Astrocyte (in vitro differentiated cells and primary cell): ENCODE measurements at regions not wholly inside any gene's neighbourhood (a gene's known extent, or its start where the extent isn't known, plus 50 kb on each side); places are given as distances from the start of the nearest gene placed in this dataset.

Source experiments
- DNase-seq: peaks from one replicate; pipeline ENCODE4 v3.0.0-alpha.2; 2010; ENCODE audit warnings: low read depth
- FAIRE-seq: peaks from 2 replicates; lab custom pipeline; 2011; peaks lifted over from hg19 to GRCh38; lab: Jason Lieb, UNC
- H2AFZ ChIP-seq: 2 replicates; pipeline ENCODE4 v1.6.0; 2012; ENCODE audit warnings: low read depth, low read length, inconsistent platforms
- H3K27ac ChIP-seq: 2 replicates; pipeline ENCODE4 v1.5.1; 2011; ENCODE audit warnings: low read depth, low read length, inconsistent platforms
- H3K27me3 ChIP-seq: 2 replicates; pipeline ENCODE4 v1.6.0; 2011; ENCODE audit warnings: low read length, inconsistent platforms; ENCODE audit not compliant: insufficient read depth
- H3K36me3 ChIP-seq: 2 replicates; pipeline ENCODE4 v1.5.1; 2011; ENCODE audit warnings: low read length, inconsistent platforms; ENCODE audit not compliant: insufficient read depth
- H3K4me1 ChIP-seq: 2 replicates; pipeline ENCODE4 v1.5.1; 2011; ENCODE audit warnings: low read length, inconsistent platforms; ENCODE audit not compliant: insufficient read depth
- H3K4me2 ChIP-seq: 2 replicates; pipeline ENCODE4 v1.6.0; 2012; ENCODE audit warnings: low read length, inconsistent platforms
- H3K4me3 ChIP-seq: 2 replicates; pipeline ENCODE4 v1.5.1; 2011; ENCODE audit warnings: low read depth, mild to moderate bottlenecking, low read length, inconsistent platforms; ENCODE audit not compliant: insufficient read depth
- H3K79me2 ChIP-seq: 2 replicates; pipeline ENCODE4 v1.6.0; 2012; ENCODE audit warnings: mild to moderate bottlenecking, low read length, inconsistent platforms; ENCODE audit not compliant: insufficient read depth
- H3K9ac ChIP-seq: 2 replicates; pipeline ENCODE4 v1.6.0; 2012; ENCODE audit warnings: mild to moderate bottlenecking, low read length, inconsistent platforms
- H3K9me3 ChIP-seq: 2 replicates; pipeline ENCODE4 v1.5.1; 2012; ENCODE audit warnings: low read depth, mild to moderate bottlenecking, low read length, inconsistent platforms; ENCODE audit not compliant: insufficient read depth
- H4K20me1 ChIP-seq: 2 replicates; pipeline ENCODE4 v1.6.0; 2012; ENCODE audit warnings: low read length, inconsistent platforms; ENCODE audit not compliant: insufficient read depth
- H3K27ac Mint-ChIP-seq: one replicate; pipeline ENCODE4 v1.8.0; 2021; ENCODE audit warnings: mild to moderate bottlenecking, mixed read lengths; ENCODE audit not compliant: unreplicated experiment
- H3K27me3 Mint-ChIP-seq: one replicate; pipeline ENCODE4 v1.8.0; 2021; ENCODE audit warnings: low read depth, mixed read lengths; ENCODE audit not compliant: unreplicated experiment
- H3K36me3 Mint-ChIP-seq: one replicate; pipeline ENCODE4 v1.8.0; 2021; ENCODE audit warnings: low read depth, mixed read lengths; ENCODE audit not compliant: unreplicated experiment
- H3K4me1 Mint-ChIP-seq: one replicate; pipeline ENCODE4 v1.8.0; 2021; ENCODE audit warnings: low read depth, mixed read lengths; ENCODE audit not compliant: unreplicated experiment
- H3K4me3 Mint-ChIP-seq: one replicate; pipeline ENCODE4 v1.8.0; 2021; ENCODE audit warnings: mild to moderate bottlenecking, moderate library complexity, mixed read lengths; ENCODE audit not compliant: unreplicated experiment
- H3K9me3 Mint-ChIP-seq: one replicate; pipeline ENCODE4 v1.8.0; 2021; ENCODE audit warnings: mild to moderate bottlenecking, mixed read lengths; ENCODE audit not compliant: unreplicated experiment
- CTCF ChIP-seq: IDR thresholded peaks from 2 replicates; pipeline ENCODE4 v1.5.1; 2011; ENCODE audit warnings: low read depth, mild to moderate bottlenecking, inconsistent platforms, low read length, moderate library complexity; ENCODE audit not compliant: insufficient read depth
- EZH2 ChIP-seq: IDR thresholded peaks from 2 replicates; pipeline ENCODE4 v1.6.1; 2012; ENCODE audit warnings: mild to moderate bottlenecking, low read length, inconsistent platforms; ENCODE audit not compliant: insufficient read depth

- no peaks in the 10 kb centered on the region for H3K36me3 Mint-ChIP-seq
- TF ChIP-seq CTCF: no peak
- no peak for TF ChIP-seq EZH2
- Histone ChIP-seq H3K9me3 (no peaks in the 10 kb centered on the region), H3K27ac (no peak overlapping the region), H3K4me2 (peak overlapping the region; percentile 3), H3K27me3 (no peaks in the 10 kb centered on the region), H3K79me2 (no peaks in the 10 kb centered on the region), H4K20me1 (no peaks in the 10 kb centered on the region), H3K9ac (no peak overlapping the region), H3K4me1 (peaks cover 35% of the 10 kb centered on the region), H3K36me3 (no peaks in the 10 kb centered on the region), H2AFZ (peak overlapping the region; percentile 58), H3K4me3 (no peak overlapping the region)
- H3K4me3 Mint-ChIP-seq: no peak overlapping the region
- H3K27me3 Mint-ChIP-seq: no peaks in the 10 kb centered on the region
- no peak overlapping the region for H3K27ac Mint-ChIP-seq
- DNase-seq: no peak
- peaks cover 26% of the 10 kb centered on the region for H3K4me1 Mint-ChIP-seq
- FAIRE-seq: no peak
- H3K9me3 Mint-ChIP-seq: peaks cover 5% of the 10 kb centered on the region
Observed at GRCh38 chr11:13205486-13205885, 72.1 kb upstream of the BMAL1 start.

- no peak overlapping the region for H3K4me3 ChIP-seq
- TF ChIP-seq EZH2: no peak
- TF ChIP-seq CTCF: no peak
- Mint-ChIP-seq H3K4me1 (peaks cover 26% of the 10 kb centered on the region), H3K4me3 (no peak overlapping the region), H3K9me3 (peaks cover under 1% of the 10 kb centered on the region), H3K27me3 (no peaks in the 10 kb centered on the region), H3K36me3 (no peaks in the 10 kb centered on the region), H3K27ac (no peak overlapping the region)
- peaks cover 35% of the 10 kb centered on the region for H3K4me1 ChIP-seq
- no peak overlapping the region for H3K4me2 ChIP-seq
- H3K36me3 ChIP-seq: no peaks in the 10 kb centered on the region
- no peak for FAIRE-seq
- H3K27ac ChIP-seq: peak overlapping the region; percentile 2
- no peaks in the 10 kb centered on the region for H3K27me3 ChIP-seq
- H3K79me2 ChIP-seq: no peaks in the 10 kb centered on the region
- no peak overlapping the region for H3K9ac ChIP-seq
- H4K20me1 ChIP-seq: no peaks in the 10 kb centered on the region
- peak overlapping the region; percentile 58 for H2AFZ ChIP-seq
- H3K9me3 ChIP-seq: no peaks in the 10 kb centered on the region
- no peak for DNase-seq
Observed at GRCh38 chr11:13206086-13206640, 71.4 kb upstream of the BMAL1 start.

- Mint-ChIP-seq H3K36me3 (no peaks in the 10 kb centered on the region), H3K27me3 (no peaks in the 10 kb centered on the region), H3K9me3 (no peaks in the 10 kb centered on the region), H3K4me3 (no peak overlapping the region), H3K27ac (peak overlapping the region; percentile 83), H3K4me1 (peaks cover 26% of the 10 kb centered on the region)
- Histone ChIP-seq H3K27me3 (no peaks in the 10 kb centered on the region), H3K27ac (peak overlapping the region; percentile 72), H3K4me2 (peak overlapping the region; percentile 86), H3K9me3 (no peaks in the 10 kb centered on the region), H3K9ac (no peak overlapping the region), H4K20me1 (no peaks in the 10 kb centered on the region), H3K36me3 (no peaks in the 10 kb centered on the region), H2AFZ (peak overlapping the region; percentile 70), H3K4me1 (peaks cover 35% of the 10 kb centered on the region), H3K79me2 (no peaks in the 10 kb centered on the region), H3K4me3 (no peak overlapping the region)
- FAIRE-seq (no peak), DNase-seq (no peak)
- TF ChIP-seq CTCF (no peak), EZH2 (no peak)
Observed at GRCh38 chr11:13207270-13207664, 70.3 kb upstream of the BMAL1 start.
